ENCODE measurements at regions not wholly inside any gene's neighbourhood (a gene's known extent, or its start where the extent isn't known, plus 50 kb on each side); places are given as distances from the start of the nearest gene placed in this dataset.

DNA sequence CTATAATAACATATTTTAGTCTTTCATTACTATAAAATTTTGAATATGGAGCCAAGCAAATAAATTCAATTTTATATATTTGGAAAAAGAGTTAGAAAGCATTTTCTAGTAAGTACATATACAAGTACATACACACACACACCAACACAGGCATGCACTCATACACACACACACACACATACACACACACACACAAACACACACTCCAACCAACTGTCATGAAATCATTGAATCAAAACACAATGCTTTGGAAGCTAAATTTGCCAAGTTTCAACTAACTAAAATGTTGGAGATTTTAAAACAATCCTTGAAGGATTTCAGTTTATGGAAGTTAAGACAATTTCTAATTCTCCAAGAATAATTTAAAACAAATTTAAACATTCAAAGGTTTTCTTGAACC lies 283.2 kb downstream of the TAF11L14 start:
- TF ChIP-seq HNRNPK (IDR thresholded peaks at IDR 0.05; ENCODE audit: low read depth, low read length, poor library complexity, severe bottlenecking) (no peak), POLR2AphosphoS2 (IDR thresholded peaks at IDR 0.05; ENCODE audit: low read length) (no peak)
